ENCODE measurements at regions not wholly inside any gene's neighbourhood (a gene's known extent, or its start where the extent isn't known, plus 50 kb on each side); places are given as distances from the start of the nearest gene placed in this dataset.
"Not testable (repeated sequence)": the region's sequence is repeated elsewhere in the genome, so short reads cannot be mapped to it uniquely, and the experiment has no call there.

DNA sequence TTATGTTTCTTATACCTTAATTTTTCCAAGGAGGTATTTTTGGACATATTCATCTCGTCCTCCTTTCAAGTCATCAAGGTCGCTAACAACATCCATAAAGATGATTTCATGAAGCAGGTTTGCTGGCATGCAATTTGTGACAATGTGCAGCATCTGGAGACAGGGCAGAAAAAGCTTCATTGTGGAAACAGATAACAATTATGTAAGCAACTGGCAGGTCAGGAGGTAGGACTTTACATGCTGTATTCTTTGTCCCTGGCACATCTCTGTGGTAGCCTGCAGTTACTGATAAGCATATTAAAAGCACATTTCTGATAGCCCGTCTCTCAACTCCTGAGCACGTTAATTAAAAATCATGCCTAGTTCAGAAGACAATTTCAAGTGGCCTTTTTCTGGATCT lies 156.8 kb downstream of the LEPR start:
- no peak for FAIRE-seq
- DNase-seq (ENCODE audit: low spot score in 2 of 2), result no peak

DNA sequence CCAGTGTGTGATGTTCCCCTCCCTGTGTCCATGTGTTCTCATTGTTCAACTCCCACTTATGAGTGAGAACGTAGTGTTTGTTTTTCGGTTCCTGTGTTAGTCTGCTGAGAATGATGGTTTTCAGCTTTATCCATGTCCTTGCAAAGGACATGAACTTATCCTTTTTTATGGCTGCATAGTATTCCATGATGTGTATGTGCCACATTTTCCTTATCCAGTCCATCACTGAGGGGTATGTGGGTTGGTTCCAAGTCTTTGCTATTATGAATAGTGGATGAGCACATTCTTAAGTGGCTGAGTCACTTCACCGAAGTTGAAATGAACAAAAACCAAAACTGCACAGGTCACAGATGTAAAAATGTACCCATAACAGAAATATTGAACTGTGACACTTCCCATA lies 157.5 kb downstream of the LEPR start:
- DNase-seq (ENCODE audit: low spot score in 2 of 2); FAIRE-seq: not testable (repeated sequence)

DNA sequence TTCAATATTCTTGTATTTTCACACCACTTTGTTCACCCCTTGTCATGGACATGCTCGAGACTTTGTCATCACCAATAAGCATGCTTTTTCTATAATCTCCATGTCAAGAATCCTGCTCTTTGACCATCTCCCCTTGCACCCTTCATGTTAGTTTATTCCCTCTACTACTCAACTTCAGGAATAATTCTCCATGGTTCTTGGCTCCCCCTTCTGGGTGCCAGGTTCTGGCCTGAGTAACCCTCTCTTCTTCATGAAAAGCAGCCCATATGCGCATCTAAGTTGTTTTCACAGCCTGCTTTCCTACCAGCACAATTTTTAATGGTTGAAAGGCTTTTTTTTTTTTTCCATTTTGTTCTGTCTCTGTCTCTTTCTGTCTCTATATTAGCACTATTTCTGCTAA lies 160.7 kb downstream of the LEPR start:
- FAIRE-seq (no peak), DNase-seq (ENCODE audit: low spot score in 2 of 2) (no peak)

DNA sequence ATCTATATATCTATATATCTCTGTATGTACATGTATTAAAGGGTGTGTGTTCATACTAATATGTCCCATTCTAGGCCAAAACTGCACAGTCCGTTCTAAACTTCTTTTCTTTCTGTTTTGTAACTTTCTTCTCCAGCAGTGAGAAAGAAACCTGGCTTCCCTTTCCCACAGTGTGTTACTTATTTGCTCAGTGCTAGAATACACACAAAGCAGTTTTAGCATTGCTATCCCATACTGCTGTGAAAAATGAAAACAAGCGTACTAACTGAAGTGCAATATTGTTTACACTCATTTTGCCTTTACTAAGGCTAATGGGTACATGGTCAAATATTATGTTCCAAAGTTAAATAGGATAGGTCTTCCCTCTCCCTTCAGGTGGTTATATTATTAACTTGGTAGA lies 163.9 kb downstream of the LEPR start:
- DNase-seq (ENCODE audit: low spot score in 2 of 2), result no peak
- no peak for FAIRE-seq

DNA sequence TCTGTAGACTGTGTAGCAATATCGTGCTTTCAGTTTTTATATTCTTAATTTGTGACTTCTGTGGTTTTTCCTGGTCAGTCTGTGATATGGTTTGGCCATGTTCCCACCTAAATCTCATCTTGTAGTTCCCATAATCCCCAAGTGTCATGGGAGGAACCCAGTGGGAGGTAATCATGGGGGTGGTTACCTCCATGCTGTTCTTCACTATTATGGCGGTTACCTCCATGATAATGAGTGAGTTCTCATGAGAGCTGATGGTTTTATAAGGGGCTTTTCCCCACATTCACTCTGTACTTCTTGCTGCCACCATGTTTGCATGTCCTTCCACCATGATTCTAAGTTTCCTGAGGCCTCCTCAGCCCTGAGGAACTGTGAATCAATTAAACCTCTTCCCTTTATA lies 169.8 kb downstream of the LEPR start:
- no peak for FAIRE-seq

DNA sequence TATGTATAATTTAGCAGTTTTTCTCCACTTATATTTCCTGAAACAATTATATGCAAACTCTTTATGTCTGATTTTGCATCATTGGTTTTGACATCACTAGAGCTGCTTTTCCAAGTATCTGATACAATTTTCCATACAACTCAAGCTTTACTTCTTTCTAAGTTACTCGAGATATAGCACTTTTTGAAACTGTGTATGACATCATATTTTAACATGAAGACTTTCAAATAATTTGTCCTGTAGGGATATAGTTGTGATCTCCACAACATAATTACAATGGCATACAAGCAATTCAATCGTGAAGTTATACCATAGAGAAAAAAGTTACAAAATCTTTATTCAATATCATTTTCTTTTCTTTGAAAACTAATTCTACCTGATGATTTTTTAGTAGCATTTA lies 173.0 kb downstream of the LEPR start:
- DNase-seq (ENCODE audit: low spot score in 2 of 2) (no peak), FAIRE-seq (no peak)

More for the DNA sequence above, 169.8 kb downstream of the LEPR start:
- no peak for DNase-seq (ENCODE audit: low spot score in 2 of 2)

DNA sequence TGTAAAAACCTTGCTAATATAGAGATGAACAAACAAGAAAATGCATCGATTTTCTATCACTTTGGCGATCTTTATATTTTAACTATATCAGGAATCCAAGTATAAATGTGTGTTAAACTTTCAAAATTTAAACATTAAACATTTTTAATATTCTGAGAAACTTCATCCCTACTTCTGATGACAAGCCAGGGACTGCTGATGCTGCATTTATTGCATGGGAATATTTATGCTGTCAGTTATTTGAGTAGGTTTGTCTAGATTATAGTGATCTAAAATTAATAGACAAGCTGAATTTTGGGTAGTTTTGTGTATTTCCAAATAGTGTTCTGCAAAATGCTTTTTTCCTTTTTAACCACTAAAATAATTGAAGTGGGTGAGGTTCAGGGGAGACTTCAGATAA lies 175.3 kb downstream of the LEPR start:
- DNase-seq (ENCODE audit: low spot score in 2 of 2), result no peak
- FAIRE-seq, result no peak

DNA sequence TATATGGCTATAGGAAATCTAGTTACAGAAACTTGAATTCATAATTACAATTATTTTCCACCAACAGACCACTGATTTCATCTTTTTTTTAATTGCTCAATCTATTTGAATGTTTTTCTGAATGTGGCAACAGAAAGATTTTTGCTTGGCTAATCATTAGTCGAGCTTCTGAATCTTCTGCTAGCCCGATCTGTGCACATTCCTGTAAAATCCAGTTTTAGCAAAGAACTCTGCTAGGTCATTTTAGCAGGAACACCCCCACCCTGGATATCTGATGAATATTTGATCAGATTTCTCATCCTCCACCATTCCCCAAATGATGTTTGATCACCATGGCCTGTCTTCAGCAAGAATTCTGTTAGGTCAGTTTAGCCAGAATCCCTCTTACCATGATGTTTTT lies 176.3 kb downstream of the LEPR start:
- no peak for FAIRE-seq
- no peak for DNase-seq (ENCODE audit: low spot score in 2 of 2)

DNA sequence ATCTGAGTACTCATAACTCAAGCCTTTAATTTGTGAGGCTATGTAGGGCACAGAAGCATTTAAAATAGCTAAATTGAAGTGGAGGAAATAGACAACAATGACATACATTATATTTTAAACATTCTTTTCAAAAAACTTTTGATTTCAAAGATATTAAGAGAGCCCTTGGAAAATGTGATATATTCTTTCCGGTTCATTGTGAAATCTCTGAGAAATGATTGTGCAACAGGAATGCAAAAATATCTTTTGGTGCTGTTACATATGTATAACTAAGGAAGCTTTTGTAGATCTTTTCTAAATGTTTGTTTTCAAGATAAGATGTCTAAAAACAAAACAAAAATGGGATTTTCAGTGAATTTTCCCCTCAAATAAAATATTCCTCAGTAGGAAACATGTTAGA lies 185.2 kb downstream of the LEPR start:
- DNase-seq (ENCODE audit: low spot score in 2 of 2), result no peak
- FAIRE-seq, result no peak

DNA sequence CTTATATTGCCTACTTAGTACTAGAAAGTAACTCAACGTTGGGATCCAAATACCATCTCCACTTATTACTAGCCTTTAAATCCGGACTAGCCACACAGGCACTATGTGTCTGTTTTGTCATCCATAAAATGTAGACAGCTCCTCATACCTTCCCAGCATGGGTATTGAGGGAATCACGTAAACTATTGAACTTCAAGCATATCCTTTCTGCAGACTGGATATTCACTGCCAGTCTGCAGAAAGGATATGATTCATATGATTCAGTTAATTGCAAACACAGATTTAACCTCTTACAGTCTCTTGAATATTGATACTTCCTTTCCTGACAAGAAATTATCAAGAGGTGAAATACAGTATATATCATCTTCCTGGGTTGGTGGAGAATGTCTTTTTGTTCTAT lies 186.0 kb downstream of the LEPR start:
- FAIRE-seq, result no peak
- DNase-seq (ENCODE audit: low spot score in 2 of 2), result no peak

DNA sequence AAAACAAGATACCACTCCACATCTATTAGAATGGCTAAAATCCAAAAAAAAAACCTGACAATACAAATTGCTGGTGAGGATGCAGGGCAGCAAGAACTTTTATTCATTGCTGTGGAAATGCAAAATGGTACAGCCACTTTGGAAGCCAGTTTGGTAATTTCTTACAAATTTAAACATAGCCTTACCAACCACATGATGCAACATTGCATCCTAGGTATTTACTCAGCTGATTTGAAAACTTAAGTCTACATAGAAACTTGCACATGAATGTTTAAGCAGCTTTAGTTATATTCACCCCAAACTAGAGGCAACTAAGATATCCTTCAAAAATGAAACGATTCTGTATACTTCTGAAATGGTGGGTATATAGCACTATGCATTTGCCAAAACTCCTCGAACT lies 178.8 kb upstream of the PDE4B start:
- DNase-seq (ENCODE audit: low spot score in 2 of 2) (no peak), FAIRE-seq (no peak)

DNA sequence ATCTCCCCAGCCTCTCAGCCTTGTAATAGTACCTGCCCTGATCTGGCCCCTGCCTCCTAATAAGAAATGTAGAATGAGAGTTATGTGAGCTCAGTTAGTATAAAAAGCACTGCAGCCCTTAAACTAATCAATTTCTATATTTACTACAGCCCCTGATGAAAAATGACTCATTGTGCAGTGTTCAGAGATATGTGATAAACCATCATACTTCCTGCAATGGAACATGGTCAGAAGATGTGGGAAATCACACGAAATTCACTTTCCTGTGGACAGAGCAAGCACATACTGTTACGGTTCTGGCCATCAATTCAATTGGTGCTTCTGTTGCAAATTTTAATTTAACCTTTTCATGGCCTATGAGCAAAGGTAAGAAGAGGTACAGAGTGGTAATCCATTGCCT lies 176.8 kb upstream of the PDE4B start:
- no peak for FAIRE-seq

DNA sequence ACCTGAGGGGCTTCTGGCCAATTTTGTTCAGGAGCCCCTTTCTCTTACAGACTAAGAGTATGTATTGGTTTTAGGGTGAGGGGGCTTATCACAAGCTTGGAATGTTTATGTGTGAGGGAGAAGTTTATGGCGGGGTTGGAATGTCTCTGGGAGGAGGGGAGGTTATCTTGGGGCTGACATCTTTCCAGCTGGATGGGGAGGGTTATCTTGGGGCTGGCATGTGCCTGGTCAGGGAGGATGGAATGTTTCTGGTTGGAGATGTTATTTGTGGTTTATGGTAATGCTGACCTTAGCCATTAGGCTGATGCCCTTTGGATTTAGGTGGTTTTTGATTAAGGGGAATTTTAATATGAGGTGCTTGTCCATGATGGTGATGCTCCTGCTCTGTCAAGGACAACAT lies 171.0 kb upstream of the PDE4B start:
- not testable (repeated sequence) for FAIRE-seq; DNase-seq (ENCODE audit: low spot score in 2 of 2)

More for the DNA sequence above, 176.8 kb upstream of the PDE4B start:
- DNase-seq (ENCODE audit: low spot score in 2 of 2), result no peak

DNA sequence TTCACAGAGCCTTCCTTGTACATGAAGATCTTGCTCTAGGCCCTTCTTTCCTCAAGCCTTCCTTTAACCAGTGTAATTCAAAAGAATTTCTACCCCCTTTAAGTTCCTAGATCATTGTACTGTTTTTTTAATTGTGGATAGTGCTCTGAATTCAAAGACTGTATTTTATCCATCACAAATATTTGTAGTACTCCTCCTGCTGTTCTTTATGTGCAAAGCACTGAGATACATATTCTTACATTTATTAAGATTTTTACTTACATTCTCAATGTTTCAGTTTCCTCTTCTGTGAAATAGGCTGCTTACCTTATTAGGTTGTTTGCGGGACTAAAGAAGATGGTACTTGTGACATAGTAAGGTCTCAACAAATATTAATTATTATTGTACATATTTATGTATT lies 168.8 kb upstream of the PDE4B start:
- FAIRE-seq, result no peak
- DNase-seq (ENCODE audit: low spot score in 2 of 2), result no peak

DNA sequence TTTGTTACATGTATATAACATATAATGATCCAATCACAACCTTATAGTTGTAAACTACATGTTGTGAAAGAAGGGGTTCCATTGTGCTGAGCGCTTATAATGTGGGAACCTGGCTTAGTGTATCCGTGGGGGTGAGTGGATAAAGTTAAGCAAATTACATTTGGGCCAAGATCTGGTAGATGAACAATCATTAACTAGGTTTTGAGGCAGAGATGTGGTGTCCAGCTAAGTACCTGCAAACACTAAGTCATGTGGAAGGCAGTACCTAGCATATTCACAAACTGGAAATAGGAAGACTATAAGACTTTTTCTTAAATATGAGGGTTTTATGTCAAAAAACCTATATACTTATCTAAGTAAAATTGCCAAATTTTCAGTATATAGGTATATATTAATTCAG lies 167.2 kb upstream of the PDE4B start:
- FAIRE-seq (no peak), DNase-seq (ENCODE audit: low spot score in 2 of 2) (no peak)

DNA sequence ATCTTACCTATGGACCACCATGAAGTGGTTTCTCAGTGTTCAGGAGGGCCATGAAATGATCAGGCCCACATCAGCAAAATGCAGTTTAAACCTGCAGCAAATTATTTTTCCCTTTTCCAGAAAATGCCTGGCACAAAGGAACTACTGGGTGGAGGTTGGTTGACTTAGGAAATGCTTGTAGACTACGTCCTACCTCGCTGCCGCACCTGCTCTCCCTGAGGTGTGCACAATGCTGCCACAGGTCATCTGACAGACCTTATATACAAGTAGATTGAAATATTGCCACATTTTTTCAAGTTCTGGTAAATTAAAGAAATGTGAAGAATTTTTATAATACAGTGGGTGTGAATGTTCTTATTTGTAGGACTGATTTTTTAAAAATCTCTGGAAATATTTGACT lies 166.7 kb upstream of the PDE4B start:
- DNase-seq (ENCODE audit: low spot score in 2 of 2) (no peak), FAIRE-seq (no peak)

DNA sequence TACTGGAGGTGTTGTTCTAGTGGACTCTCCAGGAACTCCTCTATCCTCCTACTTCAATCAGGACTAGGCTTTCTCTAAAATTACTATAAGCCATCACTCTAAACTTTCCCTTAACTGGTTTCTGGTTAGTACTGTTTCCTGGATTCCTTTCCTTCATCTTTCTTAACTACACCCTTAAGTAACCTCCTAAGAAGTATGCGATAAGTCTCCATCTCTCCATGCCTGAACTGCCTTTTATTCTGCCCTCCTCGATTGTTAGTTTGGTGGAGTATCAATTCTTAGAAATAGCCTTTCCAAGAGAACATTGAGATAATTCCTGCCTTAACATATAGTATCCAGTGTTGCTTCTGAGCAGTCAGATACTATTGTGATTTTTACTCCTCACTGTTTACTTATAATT lies 162.9 kb upstream of the PDE4B start:
- DNase-seq (ENCODE audit: low spot score in 2 of 2) (no peak), FAIRE-seq (no peak)

DNA sequence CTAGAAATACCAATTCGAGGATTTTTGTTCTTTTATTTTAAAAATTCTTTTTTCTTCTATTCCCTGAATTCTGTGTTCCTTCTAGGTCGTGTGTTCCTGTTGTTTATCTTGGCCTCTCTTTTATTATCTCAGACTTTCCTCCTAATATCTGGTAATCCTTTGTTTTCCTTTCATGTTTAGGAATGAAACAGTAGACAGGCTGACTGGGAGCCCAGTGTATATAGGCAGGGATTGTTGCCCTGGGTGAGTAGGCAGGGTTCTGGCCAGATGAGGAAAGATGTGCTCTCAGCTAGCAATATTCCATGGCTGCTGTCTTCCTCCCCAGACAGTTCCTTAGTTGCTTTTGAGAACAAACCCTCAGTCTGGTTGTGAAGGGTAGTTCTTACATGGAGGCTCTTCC lies 161.8 kb upstream of the PDE4B start:
- DNase-seq (ENCODE audit: low spot score in 2 of 2), result no peak
- no peak for FAIRE-seq

DNA sequence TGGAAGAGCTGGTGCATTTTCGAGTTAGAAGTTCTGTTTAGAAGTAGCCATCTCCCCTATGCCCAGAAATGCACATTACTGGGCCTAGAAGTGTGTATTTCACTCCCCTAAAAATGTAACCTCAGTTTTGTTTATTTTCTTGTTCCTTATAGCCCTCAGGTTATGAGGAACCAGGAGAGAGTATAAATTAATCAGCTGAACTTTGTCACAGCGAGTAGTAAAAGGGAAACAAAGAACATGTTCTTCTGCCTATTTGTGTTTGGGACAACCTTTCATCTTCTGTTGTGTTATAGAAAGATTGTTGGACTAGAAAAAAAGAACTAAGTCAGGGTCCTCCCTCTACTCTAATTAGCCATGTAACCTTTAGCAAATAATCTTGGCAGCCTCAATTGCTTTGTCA lies 160.5 kb upstream of the PDE4B start:
- FAIRE-seq (no peak), DNase-seq (ENCODE audit: low spot score in 2 of 2) (no peak)

DNA sequence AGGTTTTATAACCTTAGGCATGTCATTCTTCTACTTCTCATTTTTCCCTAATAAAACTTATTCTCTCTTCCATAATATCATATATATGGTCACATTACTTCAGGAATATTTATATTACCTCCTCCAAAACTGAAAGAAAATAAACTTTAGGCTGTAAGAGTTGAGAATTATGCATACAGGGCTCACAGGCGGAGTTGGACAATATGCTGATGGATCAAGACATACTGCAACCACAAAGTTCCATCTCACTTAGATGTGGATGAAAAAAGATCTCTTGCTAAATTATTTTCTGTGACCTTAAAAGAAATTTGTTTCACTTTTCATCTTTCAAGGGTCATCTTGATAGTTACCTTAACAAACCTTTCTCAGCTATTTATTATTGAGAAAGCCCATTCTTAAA lies 152.6 kb upstream of the PDE4B start:
- FAIRE-seq, result no peak

DNA sequence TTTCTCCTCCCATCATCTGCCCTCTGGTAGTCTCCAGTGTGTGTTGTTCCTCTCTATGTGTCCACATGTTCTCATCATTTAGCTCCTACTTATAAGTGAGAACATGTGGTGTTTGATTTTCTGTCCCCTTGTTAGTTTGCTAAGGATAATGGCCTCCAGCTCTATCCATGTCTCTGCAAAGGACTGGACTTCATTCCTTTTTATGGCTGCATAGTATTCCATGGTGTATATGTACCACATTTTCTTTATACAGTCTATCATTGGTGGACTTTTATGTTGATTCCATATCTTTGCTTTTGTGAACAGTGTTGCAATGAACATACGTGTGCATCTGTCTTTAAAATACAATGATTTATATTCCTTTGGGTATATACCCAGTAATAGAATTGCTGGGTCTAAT lies 143.5 kb upstream of the PDE4B start:
- not testable (repeated sequence) for FAIRE-seq; DNase-seq (ENCODE audit: low spot score in 2 of 2)

More for the DNA sequence above, 152.6 kb upstream of the PDE4B start:
- DNase-seq (ENCODE audit: low spot score in 2 of 2), result no peak

DNA sequence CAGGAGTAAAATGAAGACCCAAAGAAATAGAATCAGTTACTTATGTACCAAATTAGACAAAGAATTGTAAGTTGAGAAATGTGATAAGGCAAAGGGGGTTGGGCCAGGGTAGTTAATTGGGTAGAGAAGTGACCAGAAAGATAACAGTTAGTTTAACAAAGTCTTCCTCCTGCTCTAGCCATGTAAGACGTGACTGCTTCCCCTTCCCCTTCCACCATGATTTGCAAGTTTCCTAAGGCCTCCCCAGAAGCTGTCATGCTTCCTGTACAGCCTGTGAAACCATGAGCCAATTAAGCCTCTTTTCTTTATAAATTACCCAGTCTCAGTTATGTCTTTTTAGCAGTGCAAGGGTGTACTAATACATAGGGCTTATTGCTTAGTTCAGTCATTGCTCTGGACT lies 142.0 kb upstream of the PDE4B start:
- FAIRE-seq (no peak), DNase-seq (ENCODE audit: low spot score in 2 of 2) (no peak)

DNA sequence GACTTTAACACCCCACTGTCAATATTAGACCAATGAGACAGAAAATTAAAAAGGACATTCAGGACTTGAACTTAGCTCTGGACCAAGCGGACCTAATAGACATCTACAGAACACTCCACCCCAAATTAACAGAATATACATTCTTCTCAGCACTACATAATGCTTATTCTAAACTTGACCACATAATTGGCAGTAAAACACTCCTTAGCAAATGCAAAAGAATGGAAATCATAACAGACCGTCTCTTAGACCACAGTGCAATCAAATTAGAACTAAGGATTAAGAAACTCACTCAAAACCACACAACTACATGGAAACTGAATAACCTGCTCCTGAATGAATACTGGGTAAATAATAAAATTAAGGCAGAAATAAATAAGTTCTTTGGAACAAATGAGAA lies 138.2 kb upstream of the PDE4B start:
- not testable (repeated sequence) for FAIRE-seq; DNase-seq (ENCODE audit: low spot score in 2 of 2)

DNA sequence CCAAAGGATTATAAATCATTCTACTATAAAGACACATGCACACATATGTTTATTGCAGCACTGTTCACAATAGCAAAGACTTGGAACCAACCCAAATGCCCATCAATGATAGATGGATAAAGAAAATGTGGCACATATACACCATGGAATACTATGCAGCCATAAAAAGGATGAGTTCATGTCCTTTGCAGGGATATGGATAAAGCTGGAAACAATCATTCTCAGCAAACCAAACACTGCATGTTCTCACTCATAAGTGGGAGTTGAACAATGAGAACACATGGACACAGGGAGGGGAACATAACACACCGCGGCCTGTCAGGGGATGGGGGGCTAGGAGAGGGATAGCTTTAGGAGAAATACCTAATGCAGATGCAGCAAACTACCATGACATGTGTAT lies 135.1 kb upstream of the PDE4B start:
- not testable (repeated sequence) for FAIRE-seq; DNase-seq (ENCODE audit: low spot score in 2 of 2)
